Esophagus squamous epithelium (tissue), 5 donors: ENCODE measurements at regions not wholly inside any gene's neighbourhood (a gene's known extent, or its start where the extent isn't known, plus 50 kb on each side); places are given as distances from the start of the nearest gene placed in this dataset.

Experiments used
- DNase-seq: peaks from one replicate; lab custom pipeline; 2025; lab: John Stamatoyannopoulos, UW
- H3K27ac ChIP-seq, 4 donors: fragments of 200-600 bp; sonication (generic); one replicate each; pipeline ENCODE4 v1.5.1; 2016 to 2019; ENCODE audit warnings: mild to moderate bottlenecking in 1 of 4
- H3K27me3 ChIP-seq, 4 donors: fragments of 200-600 bp; sonication (generic); 1 replicate in 3 of 4; 2 replicates in 1 of 4; pipeline versions ENCODE4 v1.5.1 to v1.6.0; 2017 to 2021; ENCODE audit warnings: antibody characterized with exemption in 1 of 4
- H3K36me3 ChIP-seq, 3 donors: fragments of 200-600 bp; sonication (generic); one replicate each; pipeline ENCODE4 v1.5.1; 2016 to 2019
- H3K4me1 ChIP-seq, 3 donors: fragments of 200-600 bp; sonication (generic); one replicate each; pipeline ENCODE4 v1.5.1; 2017 to 2019
- H3K4me3 ChIP-seq, 4 donors: fragments of 200-600 bp; sonication (generic); 1 replicate in 3 of 4; 2 replicates in 1 of 4; pipeline ENCODE4 v1.5.1; 2016 to 2019; ENCODE audit warnings: mild to moderate bottlenecking in 2 of 4, moderate library complexity in 1 of 4
- H3K9me3 ChIP-seq, 3 donors: fragments of 200-600 bp; sonication (generic); one replicate each; pipeline ENCODE4 v1.5.1; 2016 to 2019
- CTCF ChIP-seq, 6 experiments: fragments of 450-650 bp in 4 of 6; fragments of 200-600 bp in 2 of 6; sonication (generic) in 2 of 6; IDR thresholded peaks; one replicate each; pipeline ENCODE4 v1.5.1; 2016 to 2019; ENCODE audit warnings: antibody characterized with exemption in 6 of 6, mild to moderate bottlenecking in 4 of 6, moderate library complexity in 4 of 6
- POLR2A ChIP-seq, 4 donors: fragments of 450-650 bp; IDR thresholded peaks; one replicate each; pipeline ENCODE4 v1.6.1; 2017; ENCODE audit warnings: antibody characterized with exemption in 4 of 4, mild to moderate bottlenecking in 4 of 4, moderate library complexity in 3 of 4
- WGBS, 2 donors: methylation state at CpG; one replicate each; pipeline ENCODE4 v1.1.5; 2018; 5-methylcytosine and 5-hydroxymethylcytosine counted together
- intact Hi-C: fragments of 100-400 bp; cut with DNase I; formaldehyde crosslinking; loops from one replicate; pipeline ENCODE4 v1.15.0; 2022
- donor health status: DM: yes; HTN: yes; CAD: no.

GRCh38 chr17:65389949-65390348, 171.5 kb downstream of the AXIN2 start:
- Histone ChIP-seq H3K27ac (no peak overlapping the region), H3K27me3 (no peaks in the 10 kb centered on the region), H3K4me3 (no peak overlapping the region), H3K4me1 (no peaks in the 10 kb centered on the region), H3K9me3 (no peaks in the 10 kb centered on the region), H3K36me3 (no peaks in the 10 kb centered on the region)
- TF ChIP-seq CTCF (IDR thresholded peaks at IDR 0.05) (no peak), POLR2A (IDR thresholded peaks at IDR 0.05) (no peak)
- WGBS, 2 donors, result 57 to 61% methylated on average over 4 of the region's 4 CpGs
- DNase-seq, result no peak
- intact Hi-C loops, result no loop called here

- DNase-seq, result no peak
- intact Hi-C loops, result no loop called here
- Histone ChIP-seq H3K9me3 (no peaks in the 10 kb centered on the region), H3K27me3 (no peaks in the 10 kb centered on the region), H3K27ac (peak overlapping the region in 1 of 4 donors; percentile 17), H3K4me3 (no peak overlapping the region), H3K4me1 (no peaks in the 10 kb centered on the region), H3K36me3 (no peaks in the 10 kb centered on the region)
- WGBS, 2 donors, result 67 to 100% methylated on average over 1 of the region's 1 CpG
- no peak for TF ChIP-seq CTCF (IDR thresholded peaks at IDR 0.05)
- no peak for TF ChIP-seq POLR2A (IDR thresholded peaks at IDR 0.05)
These were observed 172.0 kb downstream of the AXIN2 start for GRCh38 chr17:65389426-65389825.

GRCh38 chr17:65388911-65389310, 172.5 kb downstream of the AXIN2 start:
- Histone ChIP-seq H3K27me3 (no peaks in the 10 kb centered on the region), H3K4me1 (no peaks in the 10 kb centered on the region), H3K27ac (no peak overlapping the region), H3K4me3 (no peak overlapping the region), H3K36me3 (no peaks in the 10 kb centered on the region), H3K9me3 (no peaks in the 10 kb centered on the region)
- intact Hi-C loops, result no loop called here
- no peak for DNase-seq
- WGBS, 2 donors, result 55 to 75% methylated on average over 1 of the region's 1 CpG
- TF ChIP-seq CTCF (IDR thresholded peaks at IDR 0.05) (no peak), POLR2A (IDR thresholded peaks at IDR 0.05) (no peak)

- H3K36me3 ChIP-seq, result no peaks in the 10 kb centered on the region
- no peak overlapping the region for H3K4me3 ChIP-seq
- DNase-seq, result no peak
- 86 to 94% methylated on average over 5 of the region's 5 CpGs for WGBS, 2 donors
- H3K9me3 ChIP-seq, result no peaks in the 10 kb centered on the region
- H3K27ac ChIP-seq, result no peak overlapping the region
- H3K4me1 ChIP-seq, result no peaks in the 10 kb centered on the region
- TF ChIP-seq CTCF (IDR thresholded peaks at IDR 0.05), result no peak
- TF ChIP-seq POLR2A (IDR thresholded peaks at IDR 0.05), result no peak
- H3K27me3 ChIP-seq, result no peaks in the 10 kb centered on the region
- intact Hi-C loops, result no loop called here
These were observed 174.1 kb downstream of the AXIN2 start for GRCh38 chr17:65387322-65387721.

- intact Hi-C loops, result no loop called here
- Histone ChIP-seq H3K4me3 (no peak overlapping the region), H3K4me1 (no peaks in the 10 kb centered on the region), H3K9me3 (no peaks in the 10 kb centered on the region), H3K27me3 (no peaks in the 10 kb centered on the region), H3K27ac (no peak overlapping the region), H3K36me3 (no peaks in the 10 kb centered on the region)
- no peak for DNase-seq
- TF ChIP-seq POLR2A (IDR thresholded peaks at IDR 0.05) (no peak), CTCF (IDR thresholded peaks at IDR 0.05) (no peak)
- WGBS, 2 donors, result 91 to 93% methylated on average over 15 of the region's 15 CpGs
These were observed 175.7 kb downstream of the AXIN2 start for GRCh38 chr17:65385726-65386125.
